KMS-11 (cell line): ENCODE measurements at regions not wholly inside any gene's neighbourhood (a gene's known extent, or its start where the extent isn't known, plus 50 kb on each side); places are given as distances from the start of the nearest gene placed in this dataset.

Source experiments
- H2AFZ ChIP-seq: fragments of 200-600 bp; sonication (generic); 2 replicates; pipeline ENCODE4 v1.6.1; 2016; ENCODE audit warnings: antibody characterized with exemption, mixed run types, low read depth
- H3K27ac ChIP-seq: fragments of 200-600 bp; sonication (generic); 2 replicates; pipeline ENCODE4 v1.6.1; 2016; ENCODE audit warnings: mild to moderate bottlenecking, mixed run types
- H3K27me3 ChIP-seq: fragments of 200-600 bp; sonication (generic); 2 replicates; pipeline ENCODE4 v1.6.1; 2017; ENCODE audit warnings: mild to moderate bottlenecking, low read depth, mixed run types, moderate library complexity; ENCODE audit not compliant: insufficient read depth
- H3K36me3 ChIP-seq: fragments of 200-600 bp; sonication (generic); 2 replicates; pipeline ENCODE4 v1.6.1; 2017; ENCODE audit warnings: mild to moderate bottlenecking, mixed run types; ENCODE audit not compliant: insufficient read depth
- H3K4me1 ChIP-seq: fragments of 200-600 bp; sonication (generic); 2 replicates; pipeline ENCODE4 v1.6.1; 2016; ENCODE audit warnings: mild to moderate bottlenecking, low read depth, mixed run types; ENCODE audit not compliant: poor library complexity, severe bottlenecking
- H3K4me2 ChIP-seq: fragments of 200-600 bp; sonication (generic); 2 replicates; pipeline ENCODE4 v1.7.0; 2016; ENCODE audit warnings: mild to moderate bottlenecking, mixed run types
- H3K4me3 ChIP-seq: fragments of 200-600 bp; sonication (generic); IDR thresholded peaks from 2 replicates; pipeline ENCODE4 v1.6.1; 2017; ENCODE audit warnings: low read depth, low read length, mixed read lengths; ENCODE audit not compliant: insufficient read depth
- H3K79me2 ChIP-seq: fragments of 200-600 bp; sonication (generic); 2 replicates; pipeline ENCODE4 v1.6.1; 2016; ENCODE audit warnings: low read depth, mixed run types; ENCODE audit not compliant: insufficient read depth
- H3K9ac ChIP-seq: fragments of 200-600 bp; sonication (generic); 2 replicates; pipeline ENCODE4 v1.6.1; 2016; ENCODE audit warnings: mild to moderate bottlenecking, mixed run types
- H4K20me1 ChIP-seq: fragments of 200-600 bp; sonication (generic); 2 replicates; pipeline ENCODE4 v1.6.1; 2016; ENCODE audit warnings: mild to moderate bottlenecking, mixed run types; ENCODE audit not compliant: insufficient read depth
- TF ChIP-seq, protein P1 (sequence below): fragments of 200-600 bp; sonication (generic); conservative IDR thresholded peaks from 2 replicates; pipeline ENCODE4 v1.6.1; 2017; ENCODE audit warnings: low read depth, mild to moderate bottlenecking, antibody characterized with exemption, low read length, moderate library complexity, mixed read lengths

DNA sequence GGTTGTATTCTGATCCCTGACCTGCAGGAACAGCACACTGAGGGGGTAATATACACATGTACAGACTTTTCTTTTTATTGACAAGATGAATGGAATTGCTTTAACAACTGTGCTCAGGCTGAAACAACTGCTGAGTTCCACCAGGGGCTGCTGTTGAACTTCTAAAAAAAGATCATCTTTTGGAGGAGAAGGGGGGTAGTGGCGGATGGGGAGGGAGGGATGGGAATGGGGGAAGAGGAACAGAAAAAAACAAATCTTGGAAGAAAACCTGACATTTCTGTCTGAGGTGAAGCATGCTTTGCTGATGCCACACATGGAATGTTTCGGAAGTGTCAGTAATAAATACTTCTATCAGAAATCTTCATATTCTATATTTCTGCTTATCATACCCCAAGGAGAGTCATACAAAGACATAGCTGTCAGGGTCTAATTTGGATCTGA, 75.0 kb downstream of the RWDD3 start:
- Histone ChIP-seq H3K27ac (no peak overlapping the region), H3K4me2 (no peak overlapping the region), H3K4me3 (no peak overlapping the region), H4K20me1 (no peaks in the 10 kb centered on the region), H3K36me3 (no peaks in the 10 kb centered on the region), H3K4me1 (no peaks in the 10 kb centered on the region), H3K79me2 (no peaks in the 10 kb centered on the region), H2AFZ (no peak overlapping the region), H3K9ac (no peak overlapping the region), H3K27me3 (no peaks in the 10 kb centered on the region)
- TF ChIP-seq, protein P1, sequence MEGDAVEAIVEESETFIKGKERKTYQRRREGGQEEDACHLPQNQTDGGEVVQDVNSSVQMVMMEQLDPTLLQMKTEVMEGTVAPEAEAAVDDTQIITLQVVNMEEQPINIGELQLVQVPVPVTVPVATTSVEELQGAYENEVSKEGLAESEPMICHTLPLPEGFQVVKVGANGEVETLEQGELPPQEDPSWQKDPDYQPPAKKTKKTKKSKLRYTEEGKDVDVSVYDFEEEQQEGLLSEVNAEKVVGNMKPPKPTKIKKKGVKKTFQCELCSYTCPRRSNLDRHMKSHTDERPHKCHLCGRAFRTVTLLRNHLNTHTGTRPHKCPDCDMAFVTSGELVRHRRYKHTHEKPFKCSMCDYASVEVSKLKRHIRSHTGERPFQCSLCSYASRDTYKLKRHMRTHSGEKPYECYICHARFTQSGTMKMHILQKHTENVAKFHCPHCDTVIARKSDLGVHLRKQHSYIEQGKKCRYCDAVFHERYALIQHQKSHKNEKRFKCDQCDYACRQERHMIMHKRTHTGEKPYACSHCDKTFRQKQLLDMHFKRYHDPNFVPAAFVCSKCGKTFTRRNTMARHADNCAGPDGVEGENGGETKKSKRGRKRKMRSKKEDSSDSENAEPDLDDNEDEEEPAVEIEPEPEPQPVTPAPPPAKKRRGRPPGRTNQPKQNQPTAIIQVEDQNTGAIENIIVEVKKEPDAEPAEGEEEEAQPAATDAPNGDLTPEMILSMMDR = 0 out of 2 replicates have a peak, but pooled peaks have one; percentile 26

DNA sequence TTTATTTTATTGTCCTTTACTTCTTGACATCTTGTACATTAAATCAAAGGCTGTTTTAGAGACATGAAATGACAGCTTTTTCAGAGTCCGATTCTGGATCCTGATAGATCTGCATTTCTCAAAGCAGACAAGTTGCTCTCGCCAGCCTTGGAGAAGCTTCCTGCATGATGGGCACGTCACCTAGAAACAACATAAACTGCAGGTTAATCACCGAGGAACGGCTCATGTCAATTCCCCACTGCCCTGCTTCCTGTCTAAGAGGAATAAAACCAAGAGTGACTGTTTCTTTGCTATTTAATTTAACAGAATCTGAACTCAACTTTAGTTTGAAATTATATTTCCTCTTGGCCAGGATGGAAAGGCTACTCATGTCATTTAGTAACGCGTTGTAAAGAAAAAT, 77.0 kb downstream of the RWDD3 start:
- Histone ChIP-seq H3K27me3 (no peaks in the 10 kb centered on the region), H3K36me3 (no peaks in the 10 kb centered on the region), H3K27ac (no peak overlapping the region), H3K79me2 (no peaks in the 10 kb centered on the region), H4K20me1 (no peaks in the 10 kb centered on the region), H2AFZ (no peak overlapping the region), H3K4me2 (no peak overlapping the region), H3K4me1 (no peaks in the 10 kb centered on the region), H3K4me3 (no peak overlapping the region), H3K9ac (no peak overlapping the region)
- TF ChIP-seq, protein P1 = no peak

DNA sequence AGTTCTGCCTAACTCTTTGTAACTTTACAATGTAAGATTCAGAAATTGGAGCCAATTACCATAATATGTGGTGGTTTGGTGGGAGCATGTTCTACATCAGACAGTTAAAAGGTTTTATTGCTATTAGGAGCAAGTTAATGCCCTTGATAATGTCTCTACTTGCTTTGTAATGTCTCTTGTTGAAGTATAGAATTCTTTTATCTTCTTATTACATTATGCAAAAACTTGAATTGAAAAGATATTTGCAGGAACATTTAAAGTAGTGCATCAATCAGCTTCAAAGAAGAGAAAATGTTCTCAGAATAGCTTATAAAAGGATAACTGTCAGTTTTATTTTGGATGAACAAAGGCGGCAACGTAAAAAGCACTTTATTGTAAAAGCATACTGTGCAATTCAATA, 77.8 kb downstream of the RWDD3 start:
- H3K27me3 ChIP-seq = no peaks in the 10 kb centered on the region
- H2AFZ ChIP-seq = no peak overlapping the region
- no peak overlapping the region for H3K27ac ChIP-seq
- H3K4me2 ChIP-seq = no peak overlapping the region
- TF ChIP-seq, protein P1 = no peak
- H3K79me2 ChIP-seq = no peaks in the 10 kb centered on the region
- no peaks in the 10 kb centered on the region for H3K4me1 ChIP-seq
- H4K20me1 ChIP-seq = no peaks in the 10 kb centered on the region
- no peaks in the 10 kb centered on the region for H3K36me3 ChIP-seq
- H3K9ac ChIP-seq = no peak overlapping the region
- H3K4me3 ChIP-seq = no peak overlapping the region

DNA sequence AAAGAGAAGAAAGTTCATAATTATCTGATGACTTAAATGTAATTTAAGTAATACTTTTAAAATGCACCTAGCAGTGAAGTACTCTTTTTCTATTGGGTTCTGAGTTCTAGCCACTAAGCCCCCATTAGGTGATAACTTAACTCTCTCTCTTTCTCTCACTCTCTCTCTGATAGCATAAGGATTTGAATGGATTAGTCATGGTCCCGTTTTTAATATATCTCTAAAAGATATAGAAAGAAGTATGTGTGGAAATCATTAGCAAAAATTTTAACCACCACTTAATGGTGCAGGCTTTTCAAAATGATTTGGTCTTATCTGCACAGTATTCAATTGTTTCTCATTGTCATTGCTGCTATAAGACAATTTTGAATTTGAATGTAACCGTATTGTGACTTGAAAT, 78.2 kb downstream of the RWDD3 start:
- H3K27me3 ChIP-seq = no peaks in the 10 kb centered on the region
- H3K27ac ChIP-seq = no peak overlapping the region
- no peaks in the 10 kb centered on the region for H3K36me3 ChIP-seq
- H4K20me1 ChIP-seq = no peaks in the 10 kb centered on the region
- no peak overlapping the region for H3K9ac ChIP-seq
- no peak overlapping the region for H3K4me2 ChIP-seq
- no peak overlapping the region for H3K4me3 ChIP-seq
- no peaks in the 10 kb centered on the region for H3K4me1 ChIP-seq
- no peaks in the 10 kb centered on the region for H3K79me2 ChIP-seq
- no peak overlapping the region for H2AFZ ChIP-seq
- TF ChIP-seq, protein P1 = no peak
